ENCODE measurements at regions not wholly inside any gene's neighbourhood (a gene's known extent, or its start where the extent isn't known, plus 50 kb on each side); places are given as distances from the start of the nearest gene placed in this dataset.

GRCh38 chr2:186303091-186303490, 183.0 kb upstream of the ZC3H15 start:
- TF ChIP-seq, protein P1, sequence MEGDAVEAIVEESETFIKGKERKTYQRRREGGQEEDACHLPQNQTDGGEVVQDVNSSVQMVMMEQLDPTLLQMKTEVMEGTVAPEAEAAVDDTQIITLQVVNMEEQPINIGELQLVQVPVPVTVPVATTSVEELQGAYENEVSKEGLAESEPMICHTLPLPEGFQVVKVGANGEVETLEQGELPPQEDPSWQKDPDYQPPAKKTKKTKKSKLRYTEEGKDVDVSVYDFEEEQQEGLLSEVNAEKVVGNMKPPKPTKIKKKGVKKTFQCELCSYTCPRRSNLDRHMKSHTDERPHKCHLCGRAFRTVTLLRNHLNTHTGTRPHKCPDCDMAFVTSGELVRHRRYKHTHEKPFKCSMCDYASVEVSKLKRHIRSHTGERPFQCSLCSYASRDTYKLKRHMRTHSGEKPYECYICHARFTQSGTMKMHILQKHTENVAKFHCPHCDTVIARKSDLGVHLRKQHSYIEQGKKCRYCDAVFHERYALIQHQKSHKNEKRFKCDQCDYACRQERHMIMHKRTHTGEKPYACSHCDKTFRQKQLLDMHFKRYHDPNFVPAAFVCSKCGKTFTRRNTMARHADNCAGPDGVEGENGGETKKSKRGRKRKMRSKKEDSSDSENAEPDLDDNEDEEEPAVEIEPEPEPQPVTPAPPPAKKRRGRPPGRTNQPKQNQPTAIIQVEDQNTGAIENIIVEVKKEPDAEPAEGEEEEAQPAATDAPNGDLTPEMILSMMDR (IDR thresholded peaks at IDR 0.05), result no peak
- TF ChIP-seq POLR2A (IDR thresholded peaks at IDR 0.05), result no peak
